ENCODE measurements at regions not wholly inside any gene's neighbourhood (a gene's known extent, or its start where the extent isn't known, plus 50 kb on each side); places are given as distances from the start of the nearest gene placed in this dataset.

DNA sequence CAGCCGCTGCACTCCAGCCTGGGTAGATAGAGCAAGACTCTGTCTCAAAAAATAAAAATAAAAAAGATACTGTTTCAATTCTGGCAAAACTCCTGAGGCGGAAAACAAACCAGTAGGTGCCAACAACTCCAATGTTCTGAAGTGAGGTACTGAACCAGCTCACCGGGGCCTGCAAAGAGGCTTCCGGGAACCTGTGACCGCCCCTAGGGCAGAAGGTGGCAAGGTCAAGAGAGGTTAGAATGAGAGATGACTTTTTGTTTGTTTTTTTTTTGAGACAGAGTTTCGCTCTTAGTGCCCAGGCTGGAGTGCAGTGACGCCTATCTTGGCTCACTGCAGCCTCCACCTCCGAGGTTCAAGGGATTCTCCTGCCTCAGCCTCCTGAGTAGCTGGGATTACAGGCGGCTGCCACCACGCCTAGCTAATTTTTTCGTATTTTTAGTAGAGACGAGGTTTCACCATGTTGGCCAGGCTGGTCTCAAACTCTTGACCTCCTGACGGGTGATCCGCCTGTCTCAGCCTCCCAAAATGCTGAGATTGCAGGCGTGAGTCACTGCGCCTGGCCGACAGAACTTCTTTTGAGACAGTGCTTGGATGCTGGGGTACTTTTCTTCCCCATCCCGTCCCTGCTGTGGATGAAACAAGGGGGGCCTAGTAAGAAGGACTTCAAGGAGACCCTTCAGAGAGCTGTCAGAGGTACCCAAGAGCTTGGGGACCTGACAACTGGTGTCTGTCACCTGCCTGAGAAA is 91.9 kb upstream of the SLC25A33 start:
- peaks cover 20% of the 10 kb centered on the region for H3K4me1 ChIP-seq (ENCODE audit: insufficient read depth, low read length, poor library complexity, severe bottlenecking)
- no peaks in the 10 kb centered on the region for H3F3A ChIP-seq (ENCODE audit: low read depth)
- no peaks in the 10 kb centered on the region for H3K79me2 ChIP-seq (ENCODE audit: insufficient read depth, low read length)
- H3K9ac ChIP-seq (ENCODE audit: low read depth, low read length, poor library complexity, severe bottlenecking) = no peak overlapping the region
- H3K9me3 ChIP-seq (ENCODE audit: insufficient read depth, low read depth, low read length) = no peaks in the 10 kb centered on the region
- no peaks in the 10 kb centered on the region for H3K27me3 ChIP-seq (ENCODE audit: insufficient read depth, low read length, poor library complexity, severe bottlenecking)
- H3K4me3 ChIP-seq (ENCODE audit: low read length, poor library complexity, severe bottlenecking) = no peak overlapping the region
- H3K36me3 ChIP-seq (ENCODE audit: insufficient read depth, low read length) = no peaks in the 10 kb centered on the region
- no peak for TF ChIP-seq EZH2phosphoT487 (IDR thresholded peaks at IDR 0.05; ENCODE audit: borderline replicate concordance)
- TF ChIP-seq, protein P1, sequence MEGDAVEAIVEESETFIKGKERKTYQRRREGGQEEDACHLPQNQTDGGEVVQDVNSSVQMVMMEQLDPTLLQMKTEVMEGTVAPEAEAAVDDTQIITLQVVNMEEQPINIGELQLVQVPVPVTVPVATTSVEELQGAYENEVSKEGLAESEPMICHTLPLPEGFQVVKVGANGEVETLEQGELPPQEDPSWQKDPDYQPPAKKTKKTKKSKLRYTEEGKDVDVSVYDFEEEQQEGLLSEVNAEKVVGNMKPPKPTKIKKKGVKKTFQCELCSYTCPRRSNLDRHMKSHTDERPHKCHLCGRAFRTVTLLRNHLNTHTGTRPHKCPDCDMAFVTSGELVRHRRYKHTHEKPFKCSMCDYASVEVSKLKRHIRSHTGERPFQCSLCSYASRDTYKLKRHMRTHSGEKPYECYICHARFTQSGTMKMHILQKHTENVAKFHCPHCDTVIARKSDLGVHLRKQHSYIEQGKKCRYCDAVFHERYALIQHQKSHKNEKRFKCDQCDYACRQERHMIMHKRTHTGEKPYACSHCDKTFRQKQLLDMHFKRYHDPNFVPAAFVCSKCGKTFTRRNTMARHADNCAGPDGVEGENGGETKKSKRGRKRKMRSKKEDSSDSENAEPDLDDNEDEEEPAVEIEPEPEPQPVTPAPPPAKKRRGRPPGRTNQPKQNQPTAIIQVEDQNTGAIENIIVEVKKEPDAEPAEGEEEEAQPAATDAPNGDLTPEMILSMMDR (conservative IDR thresholded peaks at IDR 0.05; ENCODE audit: low read length) = no peak
- H3K9me2 ChIP-seq (replicated peaks; ENCODE audit: low read depth, low read length) = no peaks in the 10 kb centered on the region
- H4K20me1 ChIP-seq (ENCODE audit: insufficient read depth, low read length, poor library complexity, severe bottlenecking) = no peaks in the 10 kb centered on the region
- no peak overlapping the region for H3K4me2 ChIP-seq (ENCODE audit: low read depth, low read length, poor library complexity, severe bottlenecking)
- no peak overlapping the region for H2AFZ ChIP-seq (ENCODE audit: low read length)

DNA sequence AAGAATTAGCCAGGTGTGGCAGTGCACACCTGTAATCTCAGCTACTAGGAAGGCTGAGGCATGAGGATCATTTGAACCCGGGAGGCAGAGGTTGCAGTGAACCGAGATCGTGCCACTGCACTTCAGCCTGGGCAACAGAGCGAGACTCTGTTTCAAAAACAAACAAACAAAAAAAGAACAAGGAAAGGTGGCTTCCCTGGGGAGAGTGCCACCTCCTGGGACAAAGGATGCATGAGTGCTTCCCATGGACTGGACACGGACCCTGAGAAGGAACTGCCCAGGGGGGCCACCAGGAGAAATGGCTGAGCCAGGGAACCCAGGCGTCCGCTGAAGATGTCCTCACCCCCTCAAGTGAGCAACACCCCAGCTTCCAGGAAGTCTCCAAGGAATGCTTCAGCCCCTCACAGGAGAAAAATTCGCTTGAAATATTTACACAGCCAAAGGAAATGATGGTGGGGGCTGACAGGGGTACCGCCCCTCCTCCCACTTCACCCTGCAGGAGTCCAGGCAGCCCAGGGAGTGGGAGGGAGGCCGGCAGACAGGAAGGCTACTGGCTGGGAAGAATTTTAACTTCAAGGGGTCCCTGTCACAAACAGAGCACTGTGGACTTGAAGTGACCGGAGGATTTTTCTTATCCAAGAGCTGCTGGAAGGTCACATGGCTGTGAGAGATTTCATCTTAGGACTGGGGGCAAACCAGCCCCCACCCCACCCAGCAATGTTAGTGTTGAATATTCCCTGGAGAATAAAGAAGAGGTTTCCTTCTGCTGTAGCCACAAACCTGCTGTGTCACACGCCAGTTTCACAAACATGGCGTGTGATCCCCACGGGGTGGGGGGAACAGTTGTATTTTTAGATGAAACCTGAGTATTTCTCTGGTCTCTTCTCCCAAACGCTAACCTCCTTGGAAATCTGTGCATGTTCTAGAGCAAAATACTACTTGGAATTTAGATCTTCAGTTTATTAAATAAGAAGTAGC is 90.8 kb upstream of the SLC25A33 start:
- no peaks in the 10 kb centered on the region for H3K9me2 ChIP-seq (replicated peaks; ENCODE audit: low read depth, low read length)
- H3K9me3 ChIP-seq (ENCODE audit: insufficient read depth, low read depth, low read length) = no peaks in the 10 kb centered on the region
- no peaks in the 10 kb centered on the region for H3F3A ChIP-seq (ENCODE audit: low read depth)
- no peaks in the 10 kb centered on the region for H3K36me3 ChIP-seq (ENCODE audit: insufficient read depth, low read length)
- H3K4me2 ChIP-seq (ENCODE audit: low read depth, low read length, poor library complexity, severe bottlenecking) = no peak overlapping the region
- no peak overlapping the region for H3K9ac ChIP-seq (ENCODE audit: low read depth, low read length, poor library complexity, severe bottlenecking)
- TF ChIP-seq EZH2phosphoT487 (IDR thresholded peaks at IDR 0.05; ENCODE audit: borderline replicate concordance) = no peak
- TF ChIP-seq, protein P1 (conservative IDR thresholded peaks at IDR 0.05; ENCODE audit: low read length) = 0 out of 2 replicates have a peak, but pooled peaks have one; percentile 13
- H2AFZ ChIP-seq (ENCODE audit: low read length) = no peak overlapping the region
- no peaks in the 10 kb centered on the region for H3K79me2 ChIP-seq (ENCODE audit: insufficient read depth, low read length)
- H3K4me1 ChIP-seq (ENCODE audit: insufficient read depth, low read length, poor library complexity, severe bottlenecking) = peaks cover 27% of the 10 kb centered on the region
- H3K4me3 ChIP-seq (ENCODE audit: low read length, poor library complexity, severe bottlenecking) = no peak overlapping the region
- no peaks in the 10 kb centered on the region for H3K27me3 ChIP-seq (ENCODE audit: insufficient read depth, low read length, poor library complexity, severe bottlenecking)
- no peaks in the 10 kb centered on the region for H4K20me1 ChIP-seq (ENCODE audit: insufficient read depth, low read length, poor library complexity, severe bottlenecking)

DNA sequence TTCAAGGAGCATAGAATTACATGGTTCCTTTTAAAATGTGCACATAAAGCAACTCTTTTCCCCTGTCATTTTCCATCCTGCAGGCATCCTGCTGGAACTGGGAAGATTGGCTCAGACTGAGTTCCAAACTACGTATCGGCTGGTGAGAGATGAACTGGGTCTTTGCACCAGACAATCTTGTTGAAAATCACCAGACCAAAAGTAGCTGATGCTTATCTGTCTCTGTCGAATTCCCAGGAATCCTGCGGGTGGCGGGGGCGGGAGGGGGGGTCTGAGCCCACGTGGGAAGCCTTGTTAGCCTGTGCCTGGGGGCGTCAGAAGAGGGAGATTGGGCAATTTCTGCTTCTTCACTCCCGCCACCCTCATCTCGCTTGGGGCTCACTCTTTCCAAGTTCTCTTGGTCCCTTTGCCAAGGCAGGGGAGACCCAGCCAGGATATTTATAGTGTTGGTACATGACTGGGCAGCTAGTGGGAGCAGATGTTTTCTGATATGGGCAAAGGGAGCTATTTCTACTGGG is 90.1 kb upstream of the SLC25A33 start:
- no peak for TF ChIP-seq EZH2phosphoT487 (IDR thresholded peaks at IDR 0.05; ENCODE audit: borderline replicate concordance)
- TF ChIP-seq, protein P1 (conservative IDR thresholded peaks at IDR 0.05; ENCODE audit: low read length) = no peak
- Histone ChIP-seq H3K27me3 (ENCODE audit: insufficient read depth, low read length, poor library complexity, severe bottlenecking) (no peaks in the 10 kb centered on the region), H3K9me2 (replicated peaks; ENCODE audit: low read depth, low read length) (no peaks in the 10 kb centered on the region), H3K36me3 (ENCODE audit: insufficient read depth, low read length) (no peaks in the 10 kb centered on the region), H3K4me3 (ENCODE audit: low read length, poor library complexity, severe bottlenecking) (no peak overlapping the region), H2AFZ (ENCODE audit: low read length) (no peak overlapping the region), H3K9me3 (ENCODE audit: insufficient read depth, low read depth, low read length) (no peaks in the 10 kb centered on the region), H3K9ac (ENCODE audit: low read depth, low read length, poor library complexity, severe bottlenecking) (no peak overlapping the region), H3F3A (ENCODE audit: low read depth) (no peaks in the 10 kb centered on the region), H3K4me1 (ENCODE audit: insufficient read depth, low read length, poor library complexity, severe bottlenecking) (peaks cover 22% of the 10 kb centered on the region), H3K79me2 (ENCODE audit: insufficient read depth, low read length) (no peaks in the 10 kb centered on the region), H3K4me2 (ENCODE audit: low read depth, low read length, poor library complexity, severe bottlenecking) (no peak overlapping the region), H4K20me1 (ENCODE audit: insufficient read depth, low read length, poor library complexity, severe bottlenecking) (no peaks in the 10 kb centered on the region)
